ENCODE measurements at regions not wholly inside any gene's neighbourhood (a gene's known extent, or its start where the extent isn't known, plus 50 kb on each side); places are given as distances from the start of the nearest gene placed in this dataset.
"Not testable (repeated sequence)": the region's sequence is repeated elsewhere in the genome, so short reads cannot be mapped to it uniquely, and the experiment has no call there.

- DNase-seq (ENCODE audit: low read depth), result no peak
Measured at GRCh38 chr5:87541676-87542075, 128.9 kb upstream of the CCNH start.

GRCh38 chr5:87541033-87541432, 128.3 kb upstream of the CCNH start:
- peak; percentile 69 for DNase-seq (ENCODE audit: low read depth)

- DNase-seq (ENCODE audit: low read depth), result no peak
Measured at GRCh38 chr5:87539839-87540238, 127.1 kb upstream of the CCNH start.

- DNase-seq (ENCODE audit: low read depth), result no peak
Measured at GRCh38 chr5:87536365-87536764, 123.6 kb upstream of the CCNH start.

GRCh38 chr5:87535706-87536105, 123.0 kb upstream of the CCNH start:
- DNase-seq (ENCODE audit: low read depth), result no peak

GRCh38 chr5:87529486-87530076, 116.9 kb upstream of the CCNH start:
- DNase-seq (ENCODE audit: low read depth), result no peak

GRCh38 chr5:87526131-87526530, 113.4 kb upstream of the CCNH start:
- no peak for DNase-seq (ENCODE audit: low read depth)

- DNase-seq (ENCODE audit: low read depth), result no peak
Measured at GRCh38 chr5:87524217-87524616, 111.5 kb upstream of the CCNH start.

GRCh38 chr5:87511778-87512177, 99.0 kb upstream of the CCNH start:
- not testable (repeated sequence) for DNase-seq (ENCODE audit: low read depth)

- no peak for DNase-seq (ENCODE audit: low read depth)
Measured at GRCh38 chr5:87503004-87503403, 90.3 kb upstream of the CCNH start.

GRCh38 chr5:87499478-87500410, 87.0 kb upstream of the CCNH start:
- peak; percentile 61 for DNase-seq (ENCODE audit: low read depth)

All from HT1080 (cell line).